GM12873 (cell line): ENCODE measurements at regions not wholly inside any gene's neighbourhood (a gene's known extent, or its start where the extent isn't known, plus 50 kb on each side); places are given as distances from the start of the nearest gene placed in this dataset.

Experiments used
- TF ChIP-seq, protein P1 (sequence below): IDR thresholded peaks from 2 replicates; pipeline ENCODE4 v1.5.1; 2012; ENCODE audit warnings: low read depth, mild to moderate bottlenecking, moderate library complexity, low read length, control low read depth; ENCODE audit not compliant: insufficient read depth; ENCODE audit errors: missing control alignments

DNA sequence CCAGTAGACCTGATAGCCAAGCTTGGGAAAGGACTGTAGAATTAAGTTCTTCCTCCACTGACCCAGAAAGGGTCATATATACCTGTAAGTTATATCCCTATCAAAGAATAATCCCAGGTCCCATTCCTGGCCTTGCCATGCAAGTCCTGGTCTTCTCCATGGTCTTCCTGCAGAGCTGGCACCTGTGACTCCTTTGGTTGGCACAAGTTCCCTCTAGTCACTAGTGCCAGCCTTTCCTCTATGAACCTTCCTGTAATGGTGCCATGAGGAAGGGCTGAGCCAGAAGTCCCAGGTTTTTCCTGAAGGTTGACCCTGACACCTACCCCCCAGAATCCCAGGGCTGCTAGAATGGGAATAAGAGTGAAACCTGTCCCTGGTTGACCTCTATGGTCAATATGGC is 54.1 kb upstream of the UNC5B start:
- TF ChIP-seq, protein P1, sequence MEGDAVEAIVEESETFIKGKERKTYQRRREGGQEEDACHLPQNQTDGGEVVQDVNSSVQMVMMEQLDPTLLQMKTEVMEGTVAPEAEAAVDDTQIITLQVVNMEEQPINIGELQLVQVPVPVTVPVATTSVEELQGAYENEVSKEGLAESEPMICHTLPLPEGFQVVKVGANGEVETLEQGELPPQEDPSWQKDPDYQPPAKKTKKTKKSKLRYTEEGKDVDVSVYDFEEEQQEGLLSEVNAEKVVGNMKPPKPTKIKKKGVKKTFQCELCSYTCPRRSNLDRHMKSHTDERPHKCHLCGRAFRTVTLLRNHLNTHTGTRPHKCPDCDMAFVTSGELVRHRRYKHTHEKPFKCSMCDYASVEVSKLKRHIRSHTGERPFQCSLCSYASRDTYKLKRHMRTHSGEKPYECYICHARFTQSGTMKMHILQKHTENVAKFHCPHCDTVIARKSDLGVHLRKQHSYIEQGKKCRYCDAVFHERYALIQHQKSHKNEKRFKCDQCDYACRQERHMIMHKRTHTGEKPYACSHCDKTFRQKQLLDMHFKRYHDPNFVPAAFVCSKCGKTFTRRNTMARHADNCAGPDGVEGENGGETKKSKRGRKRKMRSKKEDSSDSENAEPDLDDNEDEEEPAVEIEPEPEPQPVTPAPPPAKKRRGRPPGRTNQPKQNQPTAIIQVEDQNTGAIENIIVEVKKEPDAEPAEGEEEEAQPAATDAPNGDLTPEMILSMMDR = no peak

DNA sequence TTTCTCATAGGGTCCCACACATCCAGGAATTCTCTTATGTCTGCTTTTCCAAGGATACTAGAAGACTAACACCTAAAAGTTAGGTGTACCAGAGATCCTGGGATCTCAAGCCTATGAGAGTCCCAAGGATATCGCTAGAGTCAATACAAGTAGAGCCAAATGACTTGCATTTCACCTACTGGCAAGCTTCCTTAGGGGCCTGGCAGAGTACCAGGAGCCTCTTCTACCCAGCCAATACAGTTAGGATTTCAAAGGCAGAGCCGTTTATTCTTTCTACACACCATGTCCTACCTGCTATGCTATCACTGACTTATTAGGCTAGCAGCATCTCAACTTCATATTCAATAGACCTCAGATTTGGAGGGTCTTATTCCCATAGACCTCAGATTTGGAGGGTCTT is 53.5 kb upstream of the UNC5B start:
- TF ChIP-seq, protein P1 = no peak

DNA sequence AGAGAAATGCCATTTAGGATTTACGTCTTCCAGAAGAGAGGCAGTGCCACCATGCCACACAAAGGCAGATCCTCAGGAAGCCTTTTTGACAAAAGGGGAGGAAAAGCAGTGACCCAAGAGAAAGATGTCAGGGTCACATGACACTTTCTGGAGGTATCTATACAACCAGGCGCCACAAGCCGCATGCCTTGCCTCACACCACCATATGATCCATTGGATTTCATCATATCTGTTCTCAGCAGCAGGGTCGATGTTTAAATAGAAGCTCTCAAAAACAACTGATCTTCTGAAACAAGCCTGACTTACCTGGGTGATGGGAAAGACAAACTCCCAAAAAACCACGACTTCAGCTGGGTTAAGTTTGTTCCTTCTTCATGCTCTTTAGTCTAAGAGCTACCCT is 52.5 kb upstream of the UNC5B start:
- TF ChIP-seq, protein P1 = no peak

DNA sequence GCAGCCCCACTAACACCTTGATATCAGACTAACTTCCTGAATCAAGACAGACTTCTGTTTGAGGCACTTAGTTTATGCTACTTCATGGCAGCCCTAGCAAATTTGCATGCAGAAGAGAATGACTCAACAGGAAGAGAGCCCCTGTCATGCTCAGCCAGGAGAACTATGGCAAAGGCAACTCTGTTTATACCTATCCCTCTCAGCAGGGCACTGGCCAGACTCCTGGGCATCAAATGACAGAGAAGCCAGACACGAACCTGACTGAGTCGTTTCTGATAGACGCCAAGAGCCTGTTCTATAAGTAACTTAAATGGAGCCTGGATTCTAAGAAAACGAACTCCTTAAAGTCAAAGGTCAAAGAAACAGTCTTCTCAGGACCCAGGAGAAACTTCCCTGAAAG is 50.9 kb upstream of the UNC5B start:
- TF ChIP-seq, protein P1 = no peak
